MCF 10A (cell line): ENCODE measurements at regions not wholly inside any gene's neighbourhood (a gene's known extent, or its start where the extent isn't known, plus 50 kb on each side); places are given as distances from the start of the nearest gene placed in this dataset.
"Not testable (repeated sequence)": the region's sequence is repeated elsewhere in the genome, so short reads cannot be mapped to it uniquely, and the experiment has no call there.

Source experiments
- BruUV-seq: library from RNA; stranded (reverse); fragments of 400-500 nt; replicated peaks from 2 replicates; lab custom pipeline; 2021; lab: Mats Ljungman, UMichigan
- CTCF ChIA-PET: fragments of 300-600 bp; sonication (Branson Sonifier 250); formaldehyde crosslinking; extraction: SDS; loops from one replicate; lab custom pipeline; 2021; ENCODE audit warnings: antibody characterized with exemption, inconsistent platforms; lab: Yijun Ruan, JAX
- POLR2A ChIA-PET: fragments of 300-600, 350-650 bp; sonication (Branson Sonifier 250); formaldehyde crosslinking; extraction: SDS; loops from one replicate; lab custom pipeline; 2020; ENCODE audit warnings: antibody characterized with exemption, inconsistent platforms; lab: Yijun Ruan, JAX
- DNase-seq: peaks from one replicate; pipeline ENCODE4 v3.0.0-alpha.2; 2018; ENCODE audit not compliant: unreplicated experiment
- H3K27ac Mint-ChIP-seq: one replicate; pipeline ENCODE4 v1.8.0; 2022; ENCODE audit warnings: mild to moderate bottlenecking, low read depth, mixed read lengths; ENCODE audit not compliant: unreplicated experiment
- H3K27me3 Mint-ChIP-seq: one replicate; pipeline ENCODE4 v1.8.0; 2022; ENCODE audit warnings: mixed read lengths; ENCODE audit not compliant: insufficient read depth, unreplicated experiment
- H3K36me3 Mint-ChIP-seq: one replicate; pipeline ENCODE4 v1.8.0; 2022; ENCODE audit warnings: mild to moderate bottlenecking, moderate library complexity, mixed read lengths; ENCODE audit not compliant: insufficient read depth, unreplicated experiment
- H3K4me1 Mint-ChIP-seq: one replicate; pipeline ENCODE4 v1.8.0; 2022; ENCODE audit warnings: mixed read lengths; ENCODE audit not compliant: insufficient read depth, unreplicated experiment
- H3K4me3 Mint-ChIP-seq: one replicate; pipeline ENCODE4 v1.8.0; 2022; ENCODE audit warnings: mild to moderate bottlenecking, moderate library complexity, mixed read lengths; ENCODE audit not compliant: unreplicated experiment
- H3K9me3 Mint-ChIP-seq: one replicate; pipeline ENCODE4 v1.8.0; 2022; ENCODE audit warnings: mixed read lengths; ENCODE audit not compliant: unreplicated experiment
- intact Hi-C: fragments of 100-400 bp; cut with micrococcal nuclease; formaldehyde crosslinking; loops from 2 replicates; pipeline ENCODE4 v1.14.1; 2022
- TF ChIP-seq, protein P1 (sequence below): fragments of 200-600 bp; IDR thresholded peaks from one replicate; pipeline ENCODE4 v1.8.0; 2022; ENCODE audit warnings: antibody characterized with exemption, mild to moderate bottlenecking; ENCODE audit not compliant: unreplicated experiment

DNA sequence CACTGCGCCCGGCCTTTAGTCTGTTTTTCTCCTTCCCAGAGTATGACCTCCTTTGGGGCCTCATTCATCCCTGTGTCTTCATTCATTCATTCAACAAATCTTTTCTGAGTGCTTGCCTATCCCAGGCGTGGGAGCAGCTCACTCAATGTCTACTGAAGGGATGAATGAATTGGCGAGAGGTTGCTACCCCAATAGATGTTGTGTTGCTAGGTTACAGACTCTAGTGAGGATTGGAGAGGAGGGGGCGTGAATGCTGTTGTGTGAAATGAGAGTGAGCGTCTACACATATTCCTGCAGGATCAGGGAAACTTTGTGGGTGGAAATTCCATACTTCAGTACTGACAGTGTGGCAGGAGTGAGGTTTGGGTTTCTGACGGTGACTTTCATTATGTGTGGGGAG is 55.5 kb upstream of the EP300 start:
- Mint-ChIP-seq H3K4me1 (no peaks in the 10 kb centered on the region), H3K27ac (no peak overlapping the region), H3K27me3 (peaks cover 11% of the 10 kb centered on the region), H3K36me3 (no peaks in the 10 kb centered on the region), H3K4me3 (no peak overlapping the region), H3K9me3 (no peaks in the 10 kb centered on the region)
- no TSS peak for BruUV-seq
- CTCF ChIA-PET, result no interaction called here
- POLR2A ChIA-PET, result no interaction called here
- intact Hi-C loops, result no loop called here
- DNase-seq, result no peak
- TF ChIP-seq, protein P1, sequence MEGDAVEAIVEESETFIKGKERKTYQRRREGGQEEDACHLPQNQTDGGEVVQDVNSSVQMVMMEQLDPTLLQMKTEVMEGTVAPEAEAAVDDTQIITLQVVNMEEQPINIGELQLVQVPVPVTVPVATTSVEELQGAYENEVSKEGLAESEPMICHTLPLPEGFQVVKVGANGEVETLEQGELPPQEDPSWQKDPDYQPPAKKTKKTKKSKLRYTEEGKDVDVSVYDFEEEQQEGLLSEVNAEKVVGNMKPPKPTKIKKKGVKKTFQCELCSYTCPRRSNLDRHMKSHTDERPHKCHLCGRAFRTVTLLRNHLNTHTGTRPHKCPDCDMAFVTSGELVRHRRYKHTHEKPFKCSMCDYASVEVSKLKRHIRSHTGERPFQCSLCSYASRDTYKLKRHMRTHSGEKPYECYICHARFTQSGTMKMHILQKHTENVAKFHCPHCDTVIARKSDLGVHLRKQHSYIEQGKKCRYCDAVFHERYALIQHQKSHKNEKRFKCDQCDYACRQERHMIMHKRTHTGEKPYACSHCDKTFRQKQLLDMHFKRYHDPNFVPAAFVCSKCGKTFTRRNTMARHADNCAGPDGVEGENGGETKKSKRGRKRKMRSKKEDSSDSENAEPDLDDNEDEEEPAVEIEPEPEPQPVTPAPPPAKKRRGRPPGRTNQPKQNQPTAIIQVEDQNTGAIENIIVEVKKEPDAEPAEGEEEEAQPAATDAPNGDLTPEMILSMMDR, result no peak

DNA sequence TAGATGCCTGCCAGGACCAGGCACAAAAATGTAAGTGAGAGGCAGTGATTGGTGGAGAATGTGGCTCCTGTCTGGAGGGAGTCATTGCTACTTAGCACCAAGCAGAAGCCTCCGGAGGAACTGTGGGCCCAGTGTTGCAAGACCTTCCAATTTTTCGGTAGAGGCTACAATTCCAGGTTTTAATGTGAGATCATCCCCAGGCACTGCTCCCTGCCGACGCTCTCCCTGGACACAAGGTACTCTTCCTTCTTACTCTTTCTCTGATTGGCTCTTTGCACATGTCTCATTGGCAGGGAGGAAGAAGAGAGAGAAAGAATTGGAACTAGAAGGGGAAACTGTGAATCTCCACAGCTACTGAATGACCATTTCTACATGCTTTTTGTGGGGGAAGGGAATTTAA is 53.7 kb upstream of the EP300 start:
- POLR2A ChIA-PET, result no interaction called here
- TF ChIP-seq, protein P1, result no peak
- DNase-seq, result no peak

DNA sequence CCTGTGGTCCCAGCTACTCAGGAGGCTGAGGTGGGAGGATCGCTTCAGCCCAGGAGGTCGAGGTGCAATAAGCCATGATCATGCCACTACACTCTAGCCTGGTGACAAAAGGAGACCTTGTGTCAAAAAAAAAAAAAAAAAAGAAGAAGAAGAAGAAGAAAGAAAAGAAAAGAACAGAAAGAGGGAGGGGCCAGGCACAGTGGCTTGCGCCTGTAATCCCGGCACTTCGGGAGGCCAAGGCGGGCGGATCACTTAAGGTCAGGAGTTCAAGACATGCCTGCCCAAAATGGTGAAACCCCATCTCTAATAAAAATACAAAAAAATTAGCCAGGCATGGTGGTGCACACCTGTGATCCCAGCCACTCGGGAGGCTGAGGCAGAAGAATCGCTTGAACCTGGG is 52.8 kb upstream of the EP300 start:
- H3K27ac Mint-ChIP-seq, H3K4me1 Mint-ChIP-seq, H3K9me3 Mint-ChIP-seq, intact Hi-C loops, H3K4me3 Mint-ChIP-seq, H3K36me3 Mint-ChIP-seq, BruUV-seq, DNase-seq: not testable (repeated sequence)
- POLR2A ChIA-PET, result interaction anchor here (0.6 kb wide), 1 partner anchor 341 kb away, joined by 3 read pairs; no protein-coding TSS in a partner anchor
- CTCF ChIA-PET, result interaction anchor here (0.5 kb wide), 1 partner anchor 850 kb away, joined by 3 read pairs; no protein-coding TSS in a partner anchor
- peaks cover 11% of the 10 kb centered on the region for H3K27me3 Mint-ChIP-seq

More for the DNA sequence above, 53.7 kb upstream of the EP300 start:
- Mint-ChIP-seq H3K9me3 (no peaks in the 10 kb centered on the region), H3K27ac (no peak overlapping the region), H3K36me3 (no peaks in the 10 kb centered on the region), H3K4me1 (no peaks in the 10 kb centered on the region), H3K4me3 (no peak overlapping the region), H3K27me3 (peaks cover 11% of the 10 kb centered on the region)
- CTCF ChIA-PET, result no interaction called here
- intact Hi-C loops, result no loop called here
- no TSS peak for BruUV-seq

DNA sequence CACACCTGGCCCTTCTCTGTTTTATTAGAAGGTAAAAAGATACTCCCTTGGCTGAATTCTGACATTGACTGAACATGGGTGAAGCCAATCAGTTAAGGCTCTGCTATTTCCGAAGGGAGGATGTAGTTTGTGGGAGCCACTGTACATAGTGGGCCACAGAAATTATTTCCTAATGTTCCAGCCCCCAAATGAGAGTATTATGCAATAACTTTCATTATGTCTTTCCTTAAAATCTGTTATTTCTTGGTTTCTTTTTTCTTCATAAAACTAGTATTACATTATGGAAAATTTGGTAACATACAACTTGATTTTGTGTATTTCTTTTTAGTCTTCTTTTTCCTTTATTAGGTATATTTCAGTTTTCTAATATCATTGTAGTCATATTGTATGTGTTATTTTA is 51.9 kb upstream of the EP300 start:
- BruUV-seq, result no TSS peak
- Mint-ChIP-seq H3K9me3 (no peaks in the 10 kb centered on the region), H3K4me1 (no peaks in the 10 kb centered on the region), H3K27ac (no peak overlapping the region), H3K27me3 (peaks cover 11% of the 10 kb centered on the region), H3K4me3 (no peak overlapping the region), H3K36me3 (no peaks in the 10 kb centered on the region)
- intact Hi-C loops, result no loop called here
- no peak for DNase-seq
- ChIA-PET POLR2A (interaction anchor here (0.6 to 0.7 kb wide), 2 partner anchors 27 to 340 kb away, joined by 3 read pairs; no protein-coding TSS in a partner anchor), CTCF (no interaction called here)
- TF ChIP-seq, protein P1, result no peak

DNA sequence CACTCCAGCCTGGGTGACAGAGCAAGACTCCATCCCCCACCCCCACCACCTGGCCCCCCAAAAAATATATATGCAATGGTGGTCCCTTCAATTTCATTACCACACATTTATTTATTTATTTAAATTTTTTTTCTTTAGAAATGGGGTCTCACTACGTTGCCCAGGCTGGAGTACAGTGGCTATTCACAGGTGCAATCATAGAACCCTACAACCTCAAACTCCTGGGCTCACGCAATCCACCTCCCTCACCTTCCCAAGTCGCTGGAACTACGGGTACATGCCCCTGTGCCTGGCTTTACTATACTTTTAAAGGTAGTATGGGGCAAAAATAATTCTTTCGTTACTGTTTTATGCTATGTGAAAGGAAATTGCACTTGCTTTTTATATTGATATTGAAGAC is 50.9 kb upstream of the EP300 start:
- no peaks in the 10 kb centered on the region for H3K9me3 Mint-ChIP-seq
- ChIA-PET CTCF (no interaction called here), POLR2A (no interaction called here)
- no peaks in the 10 kb centered on the region for H3K36me3 Mint-ChIP-seq
- H3K4me1 Mint-ChIP-seq, result no peaks in the 10 kb centered on the region
- H3K27ac Mint-ChIP-seq, result no peak overlapping the region
- TF ChIP-seq, protein P1, result no peak
- intact Hi-C loops, result no loop called here
- DNase-seq, result no peak
- H3K4me3 Mint-ChIP-seq, result no peak overlapping the region
- no TSS peak for BruUV-seq
- H3K27me3 Mint-ChIP-seq, result peaks cover 10% of the 10 kb centered on the region
